ENCODE measurements at regions not wholly inside any gene's neighbourhood (a gene's known extent, or its start where the extent isn't known, plus 50 kb on each side); places are given as distances from the start of the nearest gene placed in this dataset.

GRCh38 chr2:172246649-172247048 is 143.9 kb upstream of the DLX2 start:
- H2AFZ ChIP-seq (ENCODE audit: low read depth): 0 out of 2 replicates have a peak overlapping the region, but pooled peaks have one; percentile 8
- no peak overlapping the region for H3K9ac ChIP-seq
- TF ChIP-seq USF1 (IDR thresholded peaks at IDR 0.05; ENCODE audit: borderline replicate concordance, low read depth): peak; percentile 48; the same call in 1 of the 2 replicates
- TF ChIP-seq TCF12 (IDR thresholded peaks at IDR 0.05): no peak
- WGBS (ENCODE audit: low lambda C conversion rate): 70% methylated on average over 3 of the region's 4 CpGs
- H3K9me2 ChIP-seq: no peaks in the 10 kb centered on the region
- POLR2A ChIA-PET: no interaction called here
- H3K36me3 ChIP-seq (replicated peaks in 1 of 2; ENCODE audit: control insufficient read depth in 1 of 2, insufficient read depth in 2 of 2, low read length in 1 of 2): no peaks in the 10 kb centered on the region
- no peaks in the 10 kb centered on the region for H3K9me3 ChIP-seq
- no peak overlapping the region for H3K4me2 ChIP-seq
- no peaks in the 10 kb centered on the region for H3K79me2 ChIP-seq (ENCODE audit: insufficient read depth)
- peaks cover 31% of the 10 kb centered on the region for H3F3A ChIP-seq (replicated peaks; ENCODE audit: insufficient read depth)
- no peak overlapping the region for H3K4me3 ChIP-seq (ENCODE audit: low read depth in 2 of 2, low read length in 1 of 2)
- H3K27ac ChIP-seq (ENCODE audit: low read depth in 2 of 2, low read length in 1 of 2): peak overlapping the region in 1 of 2 experiments; percentile 10; a peak in 1 of 4 replicates
- DNase-seq: no peak
- H4K20me1 ChIP-seq (ENCODE audit: insufficient read depth): no peaks in the 10 kb centered on the region
- CTCF ChIA-PET: no interaction called here
- no peaks in the 10 kb centered on the region for H3K27me3 ChIP-seq (ENCODE audit: insufficient read depth)
- H3K4me1 ChIP-seq (ENCODE audit: control insufficient read depth in 1 of 2, insufficient read depth in 2 of 2, low read depth in 1 of 2, low read length in 1 of 2): peaks cover 0 to 36% of the 10 kb centered on the region in 2 experiments; a peak in 3 of 4 replicates

GRCh38 chr2:172247203-172247602 is 144.5 kb upstream of the DLX2 start:
- Histone ChIP-seq H2AFZ (ENCODE audit: low read depth) (no peak overlapping the region), H3K4me3 (ENCODE audit: low read depth in 2 of 2, low read length in 1 of 2) (no peak overlapping the region), H4K20me1 (ENCODE audit: insufficient read depth) (no peaks in the 10 kb centered on the region), H3K9me3 (no peaks in the 10 kb centered on the region), H3K36me3 (replicated peaks in 1 of 2; ENCODE audit: control insufficient read depth in 1 of 2, insufficient read depth in 2 of 2, low read length in 1 of 2) (no peaks in the 10 kb centered on the region), H3K9ac (no peak overlapping the region), H3K27me3 (ENCODE audit: insufficient read depth) (no peaks in the 10 kb centered on the region), H3F3A (replicated peaks; ENCODE audit: insufficient read depth) (peaks cover 31% of the 10 kb centered on the region), H3K27ac (ENCODE audit: low read depth in 2 of 2, low read length in 1 of 2) (peak overlapping the region in 1 of 2 experiments; percentile 96; a peak in 1 of 4 replicates), H3K79me2 (ENCODE audit: insufficient read depth) (no peaks in the 10 kb centered on the region), H3K4me2 (no peak overlapping the region), H3K9me2 (no peaks in the 10 kb centered on the region), H3K4me1 (ENCODE audit: control insufficient read depth in 1 of 2, insufficient read depth in 2 of 2, low read depth in 1 of 2, low read length in 1 of 2) (peaks cover 0 to 41% of the 10 kb centered on the region in 2 experiments; a peak in 3 of 4 replicates)
- WGBS (ENCODE audit: low lambda C conversion rate): 89% methylated on average over 6 of the region's 6 CpGs
- CTCF ChIA-PET: interaction anchor here (1.4 kb wide), 1 partner anchor 215 kb away, joined by 3 read pairs; no protein-coding TSS in a partner anchor
- no peak for DNase-seq
- POLR2A ChIA-PET: no interaction called here
- TF ChIP-seq TAF1 (IDR thresholded peaks at IDR 0.05; ENCODE audit: borderline replicate concordance, low read depth, low read length): no peak
- no peak for TF ChIP-seq FOSL2 (IDR thresholded peaks at IDR 0.05; ENCODE audit: borderline replicate concordance, low read depth)
- TF ChIP-seq RAD21 (IDR thresholded peaks at IDR 0.05; ENCODE audit: low read length): no peak
- TF ChIP-seq EZH2phosphoT487 (IDR thresholded peaks at IDR 0.05; ENCODE audit: borderline replicate concordance, low read depth): no peak
- no peak for TF ChIP-seq MEF2A (IDR thresholded peaks at IDR 0.05; ENCODE audit: borderline replicate concordance, low read depth)
- TF ChIP-seq POLR2AphosphoS5 (IDR thresholded peaks at IDR 0.05; ENCODE audit: low read depth, low read length): no peak
- no peak for TF ChIP-seq RCOR1 (IDR thresholded peaks at IDR 0.05; ENCODE audit: low read length)
- TF ChIP-seq ZBTB33 (IDR thresholded peaks at IDR 0.05; ENCODE audit: borderline replicate concordance, low read depth): no peak
- no peak for TF ChIP-seq FOXJ3 (CRISPR knock-in tag; IDR thresholded peaks at IDR 0.05)
- no peak for TF ChIP-seq JUND (IDR thresholded peaks at IDR 0.05)
- no peak for TF ChIP-seq NFIC (IDR thresholded peaks at IDR 0.05; ENCODE audit: borderline replicate concordance)
- TF ChIP-seq TCF12 (IDR thresholded peaks at IDR 0.05): no peak
- no peak for TF ChIP-seq GATA2 (CRISPR knock-in tag; IDR thresholded peaks at IDR 0.05)
